Right kidney (tissue), 1 donor: ENCODE measurements at regions not wholly inside any gene's neighbourhood (a gene's known extent, or its start where the extent isn't known, plus 50 kb on each side); places are given as distances from the start of the nearest gene placed in this dataset.
"Not testable (repeated sequence)": the region's sequence is repeated elsewhere in the genome, so short reads cannot be mapped to it uniquely, and the experiment has no call there.

Experiments used
- DNase-seq: peaks from one replicate; pipeline ENCODE4 v3.0.0-alpha.2; 2016

DNA sequence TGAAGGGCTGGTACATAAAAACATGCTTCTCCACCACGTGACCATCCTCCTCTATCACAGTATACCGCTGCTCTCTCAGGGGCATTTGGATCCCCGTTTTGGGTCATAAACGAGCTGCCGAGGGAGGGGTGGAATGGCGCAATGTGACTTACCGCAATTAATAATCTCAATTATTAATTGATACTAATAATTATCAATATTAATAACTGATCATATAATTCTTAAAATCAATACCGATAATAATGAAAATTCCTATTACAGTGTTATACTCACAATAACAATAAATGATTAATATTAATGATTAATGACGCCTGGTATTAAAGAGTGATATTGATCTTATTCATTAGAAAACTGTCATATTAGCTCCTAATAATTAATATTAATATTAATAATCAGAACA lies 56.1 kb upstream of the FRG2C start:
- DNase-seq: not testable (repeated sequence)

GRCh38 chr3:75609598-75609997 lies 54.5 kb upstream of the FRG2C start:
- DNase-seq: not testable (repeated sequence)

DNA sequence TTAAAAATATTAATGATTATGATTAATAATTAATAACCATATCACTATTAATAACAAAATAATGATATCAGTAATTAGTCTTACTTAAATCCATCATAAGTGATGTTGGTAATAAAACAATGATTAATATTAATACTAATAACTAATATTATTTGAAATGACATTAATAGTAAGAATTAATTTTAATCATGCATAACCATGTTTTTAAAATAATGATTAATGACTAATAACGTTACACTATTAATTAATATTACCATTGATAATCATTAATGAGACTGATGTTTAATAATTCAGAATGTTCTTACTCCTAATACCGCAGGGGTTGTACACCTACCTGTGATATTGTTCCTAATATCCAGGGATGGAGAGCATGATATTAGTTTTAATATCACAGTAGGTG lies 53.4 kb upstream of the FRG2C start:
- DNase-seq: no peak

GRCh38 chr3:75611724-75612460 lies 52.2 kb upstream of the FRG2C start:
- DNase-seq: not testable (repeated sequence)
